Suprapubic skin (tissue), 4 donors: ENCODE measurements at regions not wholly inside any gene's neighbourhood (a gene's known extent, or its start where the extent isn't known, plus 50 kb on each side); places are given as distances from the start of the nearest gene placed in this dataset.
"Not testable (repeated sequence)": the region's sequence is repeated elsewhere in the genome, so short reads cannot be mapped to it uniquely, and the experiment has no call there.

Experiments
- DNase-seq, 2 donors: peaks; one replicate each; pipeline ENCODE4 v3.0.0-alpha.2; 2019; ENCODE audit warnings: low spot score in 2 of 2
- H3K27ac ChIP-seq: fragments of 200-600 bp; sonication (generic); one replicate; pipeline ENCODE4 v1.5.1; 2019
- H3K27me3 ChIP-seq: fragments of 200-600 bp; sonication (generic); one replicate; pipeline ENCODE4 v1.5.1; 2019
- H3K36me3 ChIP-seq: fragments of 200-600 bp; sonication (generic); one replicate; pipeline ENCODE4 v1.5.1; 2019
- H3K4me1 ChIP-seq: fragments of 200-600 bp; sonication (generic); one replicate; pipeline ENCODE4 v1.5.1; 2019
- H3K4me3 ChIP-seq: fragments of 200-600 bp; sonication (generic); one replicate; pipeline ENCODE4 v1.5.1; 2019; ENCODE audit warnings: mild to moderate bottlenecking
- H3K9me3 ChIP-seq: fragments of 200-600 bp; sonication (generic); one replicate; pipeline ENCODE4 v1.5.1; 2019
- EP300 ChIP-seq: sonication (generic); formaldehyde crosslinking; IDR thresholded peaks from one replicate; pipeline ENCODE4 v1.6.1; 2017; ENCODE audit warnings: antibody characterized with exemption
- POLR2A ChIP-seq, 2 donors: fragments of 450-650 bp; IDR thresholded peaks; one replicate each; pipeline ENCODE4 v1.6.1; 2017; ENCODE audit warnings: antibody characterized with exemption in 2 of 2, mild to moderate bottlenecking in 2 of 2, moderate library complexity in 2 of 2
- POLR2AphosphoS5 ChIP-seq, 3 donors: sonication (generic); formaldehyde crosslinking; IDR thresholded peaks; one replicate each; pipeline ENCODE4 v1.6.1; 2017; ENCODE audit warnings: antibody characterized with exemption in 3 of 3
- WGBS: methylation state at CpG from one replicate; pipeline ENCODE4 v1.1.5; 2018; 5-methylcytosine and 5-hydroxymethylcytosine counted together
- TF ChIP-seq, protein P1 (sequence below), 2 donors: fragments of 200-600 bp in 1 of 2; fragments of 450-650 bp in 1 of 2; sonication (generic) in 1 of 2; IDR thresholded peaks; one replicate each; pipeline ENCODE4 v1.5.1; 2016 to 2019; ENCODE audit warnings: antibody characterized with exemption in 2 of 2, mild to moderate bottlenecking in 1 of 2, moderate library complexity in 1 of 2

DNA sequence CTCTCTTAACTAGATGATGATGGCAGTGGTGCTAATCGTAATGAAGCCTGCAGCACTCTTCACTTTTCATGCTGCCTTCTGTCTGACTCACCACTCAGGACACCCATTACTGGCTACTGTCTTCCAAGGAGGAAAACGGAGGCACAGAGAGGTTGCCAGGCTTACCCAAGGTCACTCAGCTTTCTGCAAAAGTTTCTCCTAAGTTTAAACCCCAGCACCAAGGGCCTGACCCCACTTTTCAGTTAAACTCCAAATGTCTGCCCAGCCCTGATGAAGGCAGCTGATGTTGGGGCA is 78.1 kb upstream of the RUNX3 start:
- no peak overlapping the region for H3K4me3 ChIP-seq
- H3K27me3 ChIP-seq = peaks cover 18% of the 10 kb centered on the region
- TF ChIP-seq EP300 (no peak), POLR2AphosphoS5 (IDR thresholded peaks at IDR 0.05) (no peak), POLR2A (IDR thresholded peaks at IDR 0.05) (no peak)
- TF ChIP-seq, protein P1, sequence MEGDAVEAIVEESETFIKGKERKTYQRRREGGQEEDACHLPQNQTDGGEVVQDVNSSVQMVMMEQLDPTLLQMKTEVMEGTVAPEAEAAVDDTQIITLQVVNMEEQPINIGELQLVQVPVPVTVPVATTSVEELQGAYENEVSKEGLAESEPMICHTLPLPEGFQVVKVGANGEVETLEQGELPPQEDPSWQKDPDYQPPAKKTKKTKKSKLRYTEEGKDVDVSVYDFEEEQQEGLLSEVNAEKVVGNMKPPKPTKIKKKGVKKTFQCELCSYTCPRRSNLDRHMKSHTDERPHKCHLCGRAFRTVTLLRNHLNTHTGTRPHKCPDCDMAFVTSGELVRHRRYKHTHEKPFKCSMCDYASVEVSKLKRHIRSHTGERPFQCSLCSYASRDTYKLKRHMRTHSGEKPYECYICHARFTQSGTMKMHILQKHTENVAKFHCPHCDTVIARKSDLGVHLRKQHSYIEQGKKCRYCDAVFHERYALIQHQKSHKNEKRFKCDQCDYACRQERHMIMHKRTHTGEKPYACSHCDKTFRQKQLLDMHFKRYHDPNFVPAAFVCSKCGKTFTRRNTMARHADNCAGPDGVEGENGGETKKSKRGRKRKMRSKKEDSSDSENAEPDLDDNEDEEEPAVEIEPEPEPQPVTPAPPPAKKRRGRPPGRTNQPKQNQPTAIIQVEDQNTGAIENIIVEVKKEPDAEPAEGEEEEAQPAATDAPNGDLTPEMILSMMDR (IDR thresholded peaks at IDR 0.05) = no peak
- H3K36me3 ChIP-seq = no peaks in the 10 kb centered on the region
- H3K9me3 ChIP-seq = no peaks in the 10 kb centered on the region
- H3K4me1 ChIP-seq = peaks cover 10% of the 10 kb centered on the region
- no peak for DNase-seq
- WGBS = 38% methylated on average over 2 of the region's 2 CpGs
- no peak overlapping the region for H3K27ac ChIP-seq

DNA sequence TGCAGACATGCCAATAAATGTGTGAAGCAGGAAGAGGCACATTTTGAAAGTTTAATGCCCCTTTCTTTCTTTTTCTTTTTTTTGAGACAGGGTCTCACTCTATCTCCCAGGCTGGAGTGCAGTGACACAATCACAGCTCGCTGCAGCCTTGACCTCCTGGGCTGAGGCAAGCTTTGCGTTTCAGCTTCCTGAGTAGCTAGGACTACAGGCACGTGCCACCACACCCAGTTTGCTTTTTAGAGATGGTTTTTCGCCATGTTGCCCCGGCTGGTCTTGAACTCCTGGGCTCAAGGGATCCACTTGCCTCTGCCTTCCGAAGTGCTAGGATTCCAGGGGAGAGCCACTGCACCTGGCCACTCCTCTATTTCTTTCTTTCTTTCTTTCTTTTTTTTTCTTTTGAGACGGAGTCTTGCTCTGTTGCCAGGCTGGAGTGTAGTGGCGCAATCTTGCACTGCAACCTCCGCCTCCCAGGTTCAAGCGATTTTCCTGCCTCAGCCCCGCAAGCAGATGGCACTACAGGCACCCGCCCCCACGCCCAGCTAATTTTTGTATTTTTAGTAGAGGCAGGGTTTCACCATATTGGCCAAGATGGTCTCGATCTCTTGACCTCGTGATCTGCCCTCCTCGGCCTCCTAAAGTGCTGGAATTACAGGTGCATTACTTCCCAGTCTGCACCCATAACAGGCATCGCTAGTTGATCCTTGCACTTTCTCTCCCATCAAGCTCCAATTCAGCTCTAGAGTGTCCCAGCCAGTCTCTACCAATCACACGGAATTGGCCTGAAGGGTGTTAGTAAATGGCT is 77.5 kb upstream of the RUNX3 start:
- 44% methylated on average over 18 of the region's 18 CpGs for WGBS
- H3K36me3 ChIP-seq, H3K9me3 ChIP-seq, DNase-seq, H3K27ac ChIP-seq: not testable (repeated sequence)
- TF ChIP-seq, protein P1 (IDR thresholded peaks at IDR 0.05) = peak in 1 of 2 donors; percentile 11
- Histone ChIP-seq H3K4me1 (peaks cover 10% of the 10 kb centered on the region), H3K27me3 (peaks cover 18% of the 10 kb centered on the region), H3K4me3 (peak overlapping the region; percentile 18)

- Histone ChIP-seq H3K27ac (no peak overlapping the region), H3K9me3 (no peaks in the 10 kb centered on the region), H3K27me3 (peaks cover 16% of the 10 kb centered on the region), H3K4me3 (no peak overlapping the region), H3K36me3 (no peaks in the 10 kb centered on the region), H3K4me1 (peaks cover 10% of the 10 kb centered on the region)
- WGBS = 32% methylated on average over 12 of the region's 12 CpGs
- DNase-seq = no peak
- TF ChIP-seq POLR2AphosphoS5 (IDR thresholded peaks at IDR 0.05) (no peak), EP300 (no peak), POLR2A (IDR thresholded peaks at IDR 0.05) (no peak)
- TF ChIP-seq, protein P1 (IDR thresholded peaks at IDR 0.05) = no peak
Observed at GRCh38 chr1:25006770-25007169, 76.7 kb upstream of the RUNX3 start.

GRCh38 chr1:25004355-25004754 is 74.3 kb upstream of the RUNX3 start:
- Histone ChIP-seq H3K4me3 (no peak overlapping the region), H3K27me3 (peaks cover 16% of the 10 kb centered on the region), H3K27ac (no peak overlapping the region), H3K9me3 (no peaks in the 10 kb centered on the region), H3K4me1 (peaks cover 10% of the 10 kb centered on the region), H3K36me3 (no peaks in the 10 kb centered on the region)
- WGBS = 85% methylated on average over 2 of the region's 2 CpGs
- no peak for TF ChIP-seq POLR2AphosphoS5 (IDR thresholded peaks at IDR 0.05)
- TF ChIP-seq POLR2A (IDR thresholded peaks at IDR 0.05) = no peak
- no peak for TF ChIP-seq EP300
- DNase-seq = no peak

DNA sequence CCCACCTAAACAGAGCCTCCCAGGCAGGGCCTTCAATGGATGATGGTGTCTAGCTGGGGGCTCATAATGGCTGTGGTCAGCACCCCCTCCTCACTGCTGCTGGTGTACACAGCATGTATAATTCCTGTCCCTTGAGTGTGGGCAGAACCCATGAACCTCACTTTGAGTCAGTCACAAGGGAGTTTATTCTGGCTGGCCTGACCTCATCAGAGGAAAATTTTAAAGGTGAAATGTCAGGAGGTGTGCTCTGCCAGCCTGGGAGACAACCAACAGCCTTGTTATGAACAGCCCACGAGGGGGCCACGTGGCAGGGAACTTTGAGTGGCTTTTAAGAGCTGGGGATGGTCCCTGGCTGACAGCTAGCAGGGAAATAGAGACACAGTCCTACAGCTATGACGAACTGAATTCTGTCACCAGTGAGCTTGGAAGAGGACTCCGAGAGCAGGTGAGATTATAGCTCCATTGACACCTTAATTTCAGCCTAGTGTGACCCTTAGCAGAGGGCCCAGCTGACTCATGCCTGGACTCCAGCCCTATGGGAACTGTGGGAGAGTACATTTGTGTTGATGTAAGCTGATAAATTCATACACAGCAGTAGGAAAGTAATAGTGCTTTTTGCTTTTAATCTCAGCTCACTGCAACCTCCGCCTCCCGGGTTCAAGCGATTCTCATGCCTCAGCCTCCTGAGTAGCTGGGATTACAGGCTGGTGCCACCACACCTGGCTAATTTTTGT is 73.5 kb upstream of the RUNX3 start:
- no peak for TF ChIP-seq POLR2A (IDR thresholded peaks at IDR 0.05)
- no peak for TF ChIP-seq POLR2AphosphoS5 (IDR thresholded peaks at IDR 0.05)
- TF ChIP-seq, protein P1 (IDR thresholded peaks at IDR 0.05) = no peak
- TF ChIP-seq EP300 = no peak
- Histone ChIP-seq H3K4me3 (no peak overlapping the region), H3K27ac (no peak overlapping the region), H3K4me1 (peaks cover 10% of the 10 kb centered on the region), H3K9me3 (no peaks in the 10 kb centered on the region), H3K36me3 (no peaks in the 10 kb centered on the region), H3K27me3 (peaks cover 16% of the 10 kb centered on the region)
- no peak for DNase-seq
- WGBS = 92% methylated on average over 7 of the region's 7 CpGs
